HepG2 (cell line): ENCODE measurements at regions not wholly inside any gene's neighbourhood (a gene's known extent, or its start where the extent isn't known, plus 50 kb on each side); places are given as distances from the start of the nearest gene placed in this dataset.
A peak's percentile ranks its signal among the peaks of the same experiment; 100 is the strongest.

Experiments
- ATAC-seq: fragments of 200-7000 bp; cut with Tn5 transposase; 3 replicates; pipeline ENCODE4 v1.9.1; 2020; ENCODE audit warnings: mild to moderate bottlenecking, moderate library complexity
- BruUV-seq: library from RNA; stranded (reverse); fragments of 400-500 nt; replicated peaks from 2 replicates; lab custom pipeline; 2021; lab: Mats Ljungman, UMichigan
- CTCF ChIA-PET: fragments of 300-600 bp; formaldehyde crosslinking; extraction: SDS; loops from one replicate; lab custom pipeline; 2021; ENCODE audit warnings: low total read pairs, inconsistent platforms, low intra/inter-chr PET ratio; lab: Yijun Ruan, JAX
- POLR2A ChIA-PET: fragments of 350-600 bp; sonication (Branson Sonifier 250); formaldehyde crosslinking; loops from one replicate; lab custom pipeline; 2020; ENCODE audit warnings: antibody characterized with exemption, inconsistent platforms; lab: Yijun Ruan, JAX
- DNase-seq: peaks from one replicate; pipeline ENCODE4 v3.0.0-alpha.2; 2015; ENCODE audit warnings: low spot score
- FAIRE-seq: peaks from 3 replicates; lab custom pipeline; 2011; peaks lifted over from hg19 to GRCh38; lab: Jason Lieb, UNC
- H2AFZ ChIP-seq: one replicate; pipeline ENCODE4 v1.6.1; 2011; ENCODE audit warnings: low read length, inconsistent platforms
- H3K27ac ChIP-seq: fragments of 300-600 bp; 3 replicates; pipeline ENCODE4 v1.8.0; 2011; ENCODE audit warnings: mixed run types, mild to moderate bottlenecking, mixed read lengths, low read length, inconsistent platforms; ENCODE audit not compliant: insufficient read depth; ENCODE audit errors: extremely low read length
- H3K27me3 ChIP-seq, 2 experiments: fragments of 200-600 bp in 1 of 2; 2 replicates in 1 of 2; 3 replicates in 1 of 2; pipeline versions ENCODE4 v1.6.0 to v1.8.0; 2011; ENCODE audit warnings: low read length in 2 of 2, mild to moderate bottlenecking in 2 of 2, moderate library complexity in 2 of 2, inconsistent platforms in 1 of 2; ENCODE audit not compliant: insufficient read depth in 2 of 2, control insufficient read depth in 1 of 2
- H3K36me3 ChIP-seq, 2 experiments: fragments of 200-600 bp in 1 of 2; replicated peaks in 1 of 2; 2 replicates in 1 of 2; 3 replicates in 1 of 2; pipeline versions ENCODE4 v1.5.1 to v1.8.0; 2011; ENCODE audit warnings: low read length in 2 of 2, inconsistent platforms in 1 of 2; ENCODE audit not compliant: insufficient read depth in 2 of 2, control insufficient read depth in 1 of 2
- H3K4me1 ChIP-seq: 2 replicates; pipeline ENCODE4 v1.5.1; 2012; ENCODE audit warnings: low read length, inconsistent platforms; ENCODE audit not compliant: insufficient read depth
- H3K4me2 ChIP-seq: 2 replicates; pipeline ENCODE4 v1.6.0; 2011; ENCODE audit warnings: low read depth, low read length, inconsistent platforms
- H3K4me3 ChIP-seq, 3 experiments: fragments of 200-600 bp in 1 of 3; sonication (generic), shearing (Covaris generic) in 1 of 3; replicated peaks in 1 of 3; 2 replicates each; pipeline ENCODE4 v1.5.1; 2011 to 2016; ENCODE audit warnings: low read length in 3 of 3, inconsistent platforms in 2 of 3, low read depth in 2 of 3, mild to moderate bottlenecking in 2 of 3, control low read depth in 1 of 3, mixed read lengths in 1 of 3; ENCODE audit not compliant: insufficient read depth in 1 of 3
- H3K79me2 ChIP-seq: one replicate; pipeline ENCODE4 v1.6.1; 2011; ENCODE audit warnings: low read length, inconsistent platforms; ENCODE audit not compliant: insufficient read depth
- H3K9ac ChIP-seq: 2 replicates; pipeline ENCODE4 v1.6.0; 2011; ENCODE audit warnings: mild to moderate bottlenecking, low read depth, low read length, inconsistent platforms; ENCODE audit not compliant: insufficient read depth
- H3K9me3 ChIP-seq: 2 replicates; pipeline ENCODE4 v1.5.1; 2012; ENCODE audit warnings: mild to moderate bottlenecking, low read length
- H4K20me1 ChIP-seq: 2 replicates; pipeline ENCODE4 v1.6.0; 2011; ENCODE audit warnings: inconsistent platforms, mild to moderate bottlenecking, low read length, moderate library complexity; ENCODE audit not compliant: insufficient read depth
- CSRNP2 ChIP-seq: sonication (generic); formaldehyde crosslinking; conservative IDR thresholded peaks from 2 replicates; pipeline ENCODE4 v1.8.0; 2022; ENCODE audit warnings: low read depth, missing genetic modification reagents
- CTCF ChIP-seq: sonication (generic); formaldehyde crosslinking; IDR thresholded peaks from 2 replicates; pipeline ENCODE4 v1.5.0; 2020; ENCODE audit warnings: mild to moderate bottlenecking, missing genetic modification reagents, moderate library complexity
- HINFP ChIP-seq: sonication (generic); formaldehyde crosslinking; IDR thresholded peaks from 2 replicates; pipeline ENCODE4 v1.4.0; 2020; ENCODE audit warnings: low read depth, mild to moderate bottlenecking, missing genetic modification reagents
- MAX ChIP-seq: IDR thresholded peaks from 2 replicates; pipeline ENCODE4 v1.6.1; 2012; ENCODE audit warnings: inconsistent platforms
- SMC3 ChIP-seq: IDR thresholded peaks from 2 replicates; pipeline ENCODE4 v1.6.1; 2011; ENCODE audit warnings: low read length, improper control_type of control experiment
- STAG1 ChIP-seq: sonication (generic); formaldehyde crosslinking; IDR thresholded peaks from 2 replicates; pipeline ENCODE4 v1.4.0; 2020; ENCODE audit warnings: missing genetic modification reagents
- TEAD3 ChIP-seq: optimal IDR thresholded peaks from 2 replicates; pipeline ENCODE3; 2016; ENCODE audit warnings: borderline replicate concordance
- TRIM24 ChIP-seq: sonication (generic); formaldehyde crosslinking; IDR thresholded peaks from 2 replicates; pipeline ENCODE4 v1.8.0; 2022; ENCODE audit warnings: mild to moderate bottlenecking, missing genetic modification reagents
- ZNF138 ChIP-seq: sonication (generic); formaldehyde crosslinking; IDR thresholded peaks from 2 replicates; pipeline ENCODE4 v1.5.0; 2020; ENCODE audit warnings: mild to moderate bottlenecking, low read depth, missing genetic modification reagents
- ZNF224 ChIP-seq: sonication (generic); formaldehyde crosslinking; IDR thresholded peaks from 2 replicates; pipeline ENCODE4 v1.5.0; 2020; ENCODE audit warnings: mild to moderate bottlenecking, missing genetic modification reagents
- ZNF256 ChIP-seq: sonication (generic); formaldehyde crosslinking; conservative IDR thresholded peaks from 2 replicates; pipeline ENCODE4 v1.4.0; 2020; ENCODE audit warnings: missing genetic modification reagents
- ZNF644 ChIP-seq: IDR thresholded peaks from 2 replicates; pipeline ENCODE4 v1.6.1; 2016; ENCODE audit warnings: low read depth
- WGBS: methylation state at CpG from one replicate; pipeline ENCODE4 v1.1.6; 2017; ENCODE audit warnings: low lambda C conversion rate; 5-methylcytosine and 5-hydroxymethylcytosine counted together
- in situ Hi-C: cut with HindIII; loops from 2 replicates; pipeline ENCODE4 v1.10.0; 2017; ENCODE audit warnings: low pct_unique_long_range_greater_than_20kb; ENCODE audit not compliant: extremely low pct_ligation_motif_present
- intact Hi-C: fragments of 100-400 bp; cut with micrococcal nuclease; formaldehyde crosslinking; loops from one replicate; pipeline ENCODE4 v1.10.0; 2022; ENCODE audit not compliant: unreplicated experiment
- TF ChIP-seq, protein P1 (sequence below): IDR thresholded peaks from 2 replicates; pipeline ENCODE4 v1.6.1; 2016; ENCODE audit warnings: mild to moderate bottlenecking

DNA sequence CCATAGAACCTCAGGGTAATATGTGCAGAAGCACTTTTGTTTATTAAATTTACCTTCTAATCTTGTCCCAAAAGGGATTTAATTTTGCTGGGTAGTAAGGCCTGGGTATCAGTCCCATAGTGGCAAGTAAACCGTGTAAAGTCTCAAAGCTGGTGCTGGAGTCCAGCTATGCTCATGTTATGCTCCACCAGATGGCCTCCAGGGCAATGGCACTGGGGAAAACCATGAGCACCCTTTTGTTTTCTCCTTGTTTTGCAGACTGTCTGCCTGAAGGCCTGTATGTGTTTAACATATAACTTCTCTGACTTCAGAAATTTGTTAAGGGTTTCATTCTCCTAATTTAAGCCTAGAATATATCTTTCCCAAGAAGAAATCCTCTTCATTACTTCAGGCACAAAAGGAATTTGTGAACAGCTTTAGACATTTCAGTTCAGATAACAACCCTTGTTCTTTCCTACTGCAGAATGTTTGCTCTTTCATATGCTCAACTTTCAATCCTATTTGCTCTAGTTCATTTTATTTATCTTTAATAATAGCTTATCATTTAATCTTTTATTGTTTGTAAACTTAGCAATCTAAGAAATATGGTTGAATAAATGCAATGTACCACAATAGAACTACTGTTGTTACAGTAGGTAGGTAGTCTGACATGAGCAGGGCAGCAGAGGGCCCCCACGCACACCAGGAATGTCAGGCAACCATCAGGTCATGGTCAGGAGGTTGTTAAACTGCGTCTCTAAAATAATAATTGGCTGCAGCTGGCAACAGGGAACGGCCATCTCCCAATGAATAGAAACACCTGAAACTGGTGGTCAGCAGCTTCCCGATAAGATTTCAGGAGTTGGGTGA is 162.8 kb downstream of the TENT5A start:
- DNase-seq (peak; percentile 3), FAIRE-seq (no peak)
- no peak overlapping the region for H2AFZ ChIP-seq

More for the DNA sequence above, 162.8 kb downstream of the TENT5A start:
- H3K27ac ChIP-seq, result no peak overlapping the region
- H3K4me3 ChIP-seq, result no peak overlapping the region
- intact Hi-C loops (loop anchor here (10.0 kb wide), 1 partner anchor 415 kb away; no protein-coding TSS in a partner anchor), in situ Hi-C loops (no loop called here)
- no peaks in the 10 kb centered on the region for H4K20me1 ChIP-seq
- peak; percentile 80 for ATAC-seq
- BruUV-seq, result no TSS peak
- no peak overlapping the region for H3K9ac ChIP-seq
- no peaks in the 10 kb centered on the region for H3K79me2 ChIP-seq
- TF ChIP-seq, protein P1, sequence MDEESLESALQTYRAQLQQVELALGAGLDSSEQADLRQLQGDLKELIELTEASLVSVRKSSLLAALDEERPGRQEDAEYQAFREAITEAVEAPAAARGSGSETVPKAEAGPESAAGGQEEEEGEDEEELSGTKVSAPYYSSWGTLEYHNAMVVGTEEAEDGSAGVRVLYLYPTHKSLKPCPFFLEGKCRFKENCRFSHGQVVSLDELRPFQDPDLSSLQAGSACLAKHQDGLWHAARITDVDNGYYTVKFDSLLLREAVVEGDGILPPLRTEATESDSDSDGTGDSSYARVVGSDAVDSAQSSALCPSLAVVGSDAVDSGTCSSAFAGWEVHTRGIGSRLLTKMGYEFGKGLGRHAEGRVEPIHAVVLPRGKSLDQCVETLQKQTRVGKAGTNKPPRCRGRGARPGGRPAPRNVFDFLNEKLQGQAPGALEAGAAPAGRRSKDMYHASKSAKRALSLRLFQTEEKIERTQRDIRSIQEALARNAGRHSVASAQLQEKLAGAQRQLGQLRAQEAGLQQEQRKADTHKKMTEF (CRISPR knock-in tag), result no peak
- TF ChIP-seq ZNF256 (no peak), CSRNP2 (CRISPR knock-in tag) (no peak), MAX (no peak), CTCF (CRISPR knock-in tag) (peak; percentile 56), TRIM24 (CRISPR knock-in tag) (no peak), ZNF644 (CRISPR knock-in tag) (0 out of 2 replicates have a peak, but pooled peaks have one; percentile 11), ZNF138 (CRISPR knock-in tag) (no peak), STAG1 (CRISPR knock-in tag) (peak; percentile 69), ZNF224 (CRISPR knock-in tag) (no peak), HINFP (no peak), SMC3 (peak; percentile 22; the same call in 1 of the 2 replicates), TEAD3 (CRISPR knock-in tag) (peak; percentile 19)
- no peaks in the 10 kb centered on the region for H3K27me3 ChIP-seq
- no peaks in the 10 kb centered on the region for H3K4me1 ChIP-seq
- H3K9me3 ChIP-seq, result no peaks in the 10 kb centered on the region
- H3K36me3 ChIP-seq, result no peaks in the 10 kb centered on the region
- ChIA-PET CTCF (interaction anchor here (0.6 kb wide), 1 partner anchor 348 kb away, joined by 3 read pairs; no protein-coding TSS in a partner anchor), POLR2A (no interaction called here)
- 20% methylated on average over 5 of the region's 5 CpGs for WGBS
- peak overlapping the region; percentile 23; the same call in 1 of the 2 replicates for H3K4me2 ChIP-seq
